ENCODE measurements at regions not wholly inside any gene's neighbourhood (a gene's known extent, or its start where the extent isn't known, plus 50 kb on each side); places are given as distances from the start of the nearest gene placed in this dataset.

- Mint-ChIP-seq H3K36me3 (ENCODE audit: low read depth) (no peaks in the 10 kb centered on the region), H3K9me3 (no peaks in the 10 kb centered on the region), H3K27me3 (ENCODE audit: low read depth) (no peaks in the 10 kb centered on the region), H3K4me1 (no peaks in the 10 kb centered on the region), H3K4me3 (no peak overlapping the region), H3K27ac (no peak overlapping the region)
- TF ChIP-seq CTCF (IDR thresholded peaks at IDR 0.05; ENCODE audit: unreplicated experiment in 3 of 3), result no peak
Measured at GRCh38 chr10:74760086-74760979, 66.1 kb upstream of the KAT6B start.

DNA sequence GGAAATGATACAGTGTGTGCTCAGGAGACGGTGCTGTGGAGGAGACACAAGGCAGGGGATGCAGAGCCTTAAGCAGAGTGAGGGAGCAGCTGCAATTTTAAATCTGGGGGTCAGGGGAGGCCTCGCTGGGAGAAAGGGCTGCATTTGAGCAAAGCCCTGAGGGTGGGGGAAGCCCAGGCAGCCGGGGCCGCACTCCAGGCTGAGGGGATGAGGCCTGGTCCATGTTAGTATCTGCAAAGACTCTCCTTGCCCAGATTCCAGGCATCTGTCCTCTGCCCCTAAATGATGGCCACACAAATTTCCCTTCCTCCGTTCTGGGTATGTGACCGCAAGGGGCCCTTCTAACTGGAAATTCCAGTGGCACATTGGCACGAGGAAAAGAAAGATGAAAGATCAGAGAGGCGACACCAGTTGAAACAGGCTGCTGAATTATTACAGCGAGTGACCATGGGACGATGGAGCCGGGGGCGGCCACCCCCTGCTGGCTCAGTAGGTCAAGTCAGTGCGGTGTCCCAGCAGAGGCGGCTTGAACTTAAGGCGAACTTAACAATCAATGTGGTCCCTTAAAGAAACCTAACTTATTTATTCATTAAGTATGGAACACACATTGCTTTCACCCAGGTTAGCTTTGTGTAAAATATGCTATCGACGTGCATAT lies 62.3 kb upstream of the KAT6B start:
- H3K27me3 Mint-ChIP-seq (ENCODE audit: low read depth), result no peaks in the 10 kb centered on the region
- TF ChIP-seq CTCF (IDR thresholded peaks at IDR 0.05; ENCODE audit: unreplicated experiment in 3 of 3), result no peak
- no peaks in the 10 kb centered on the region for H3K4me1 Mint-ChIP-seq
- no peak overlapping the region for H3K4me3 Mint-ChIP-seq
- no peaks in the 10 kb centered on the region for H3K36me3 Mint-ChIP-seq (ENCODE audit: low read depth)
- no peaks in the 10 kb centered on the region for H3K9me3 Mint-ChIP-seq
- H3K27ac Mint-ChIP-seq, result peak overlapping the region in 1 of 3 experiments; percentile 22

DNA sequence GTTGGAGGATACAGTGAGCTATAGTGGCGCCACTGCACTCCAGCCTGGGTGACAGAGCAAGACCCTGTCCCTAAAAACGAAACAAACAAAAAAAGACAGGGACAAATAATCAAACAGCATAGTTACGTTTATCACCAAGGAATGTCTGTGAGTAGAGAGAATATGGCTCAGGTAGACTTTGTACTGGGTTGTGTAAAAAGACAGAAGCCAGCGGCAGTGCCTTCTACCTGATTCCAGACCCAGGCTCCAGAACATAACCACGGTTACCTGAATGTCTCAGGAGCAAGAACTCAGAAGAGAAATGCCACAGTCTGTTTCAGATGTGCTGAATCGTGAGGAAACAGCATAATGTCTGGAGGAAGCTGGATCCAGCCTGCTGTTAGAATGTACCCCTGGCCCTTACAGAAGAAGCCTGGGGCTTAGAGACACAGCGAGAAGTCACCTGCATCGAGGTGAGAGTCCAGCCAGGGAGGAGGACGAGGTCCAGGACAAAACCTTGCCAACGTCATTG lies 60.9 kb upstream of the KAT6B start:
- Mint-ChIP-seq H3K4me1 (no peaks in the 10 kb centered on the region), H3K27ac (no peak overlapping the region), H3K9me3 (no peaks in the 10 kb centered on the region), H3K36me3 (ENCODE audit: low read depth) (no peaks in the 10 kb centered on the region), H3K27me3 (ENCODE audit: low read depth) (no peaks in the 10 kb centered on the region), H3K4me3 (no peak overlapping the region)
- no peak for TF ChIP-seq CTCF (IDR thresholded peaks at IDR 0.05; ENCODE audit: unreplicated experiment in 3 of 3)

- Mint-ChIP-seq H3K9me3 (no peaks in the 10 kb centered on the region), H3K36me3 (ENCODE audit: low read depth) (no peaks in the 10 kb centered on the region), H3K27ac (no peak overlapping the region), H3K4me3 (no peak overlapping the region), H3K4me1 (no peaks in the 10 kb centered on the region), H3K27me3 (ENCODE audit: low read depth) (no peaks in the 10 kb centered on the region)
- no peak for TF ChIP-seq CTCF (IDR thresholded peaks at IDR 0.05; ENCODE audit: unreplicated experiment in 3 of 3)
Measured at GRCh38 chr10:74766501-74766900, 59.9 kb upstream of the KAT6B start.

DNA sequence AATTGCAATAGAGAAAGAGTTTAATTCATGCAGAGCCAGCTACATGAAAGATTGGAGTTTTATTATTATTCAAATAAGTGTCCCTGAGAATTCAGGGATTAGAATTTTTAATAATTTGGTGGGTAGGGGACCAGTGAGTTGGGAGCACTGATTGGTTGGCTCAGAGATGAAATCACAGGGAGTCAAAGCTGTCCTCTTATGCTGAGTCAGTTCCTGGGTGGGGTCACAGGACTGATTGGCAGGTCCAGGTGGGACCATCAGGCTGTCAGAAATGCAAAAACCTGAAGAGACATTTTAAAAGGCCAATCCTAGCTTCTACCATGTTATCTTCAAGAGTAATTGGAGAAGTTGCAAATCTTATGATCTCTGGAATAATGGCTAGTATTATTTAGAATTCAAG lies 56.0 kb upstream of the KAT6B start:
- Mint-ChIP-seq H3K9me3 (peaks cover 16% of the 10 kb centered on the region), H3K27ac (no peak overlapping the region), H3K27me3 (ENCODE audit: low read depth) (no peaks in the 10 kb centered on the region), H3K4me1 (no peaks in the 10 kb centered on the region), H3K36me3 (ENCODE audit: low read depth) (no peaks in the 10 kb centered on the region), H3K4me3 (no peak overlapping the region)
- no peak for TF ChIP-seq CTCF (IDR thresholded peaks at IDR 0.05; ENCODE audit: unreplicated experiment in 3 of 3)

Data from nephron (organoid).